NB4 (cell line): ENCODE measurements at regions not wholly inside any gene's neighbourhood (a gene's known extent, or its start where the extent isn't known, plus 50 kb on each side); places are given as distances from the start of the nearest gene placed in this dataset.

Source experiments
- DNase-seq: peaks from one replicate; pipeline ENCODE4 v3.0.0; 2010; ENCODE audit warnings: low read depth
- H3K4me3 ChIP-seq: one replicate; pipeline ENCODE4 v1.5.1; 2011; ENCODE audit warnings: mild to moderate bottlenecking, low read depth, low read length, moderate library complexity
- MYC ChIP-seq: IDR thresholded peaks from 2 replicates; pipeline ENCODE4 v1.6.1; 2011; ENCODE audit warnings: low read depth, low read length
- POLR2A ChIP-seq: IDR thresholded peaks from 2 replicates; pipeline ENCODE4 v1.6.1; 2011; ENCODE audit warnings: mild to moderate bottlenecking; ENCODE audit not compliant: insufficient read length; ENCODE audit errors: extremely low read depth
- TF ChIP-seq, protein P1 (sequence below): IDR thresholded peaks from one replicate; pipeline ENCODE4 v1.5.1; 2012; ENCODE audit warnings: low read depth, low read length
- TF ChIP-seq, protein P2 (sequence below): IDR thresholded peaks from 2 replicates; pipeline ENCODE4 v1.6.1; 2011; ENCODE audit warnings: low read depth, low read length

DNA sequence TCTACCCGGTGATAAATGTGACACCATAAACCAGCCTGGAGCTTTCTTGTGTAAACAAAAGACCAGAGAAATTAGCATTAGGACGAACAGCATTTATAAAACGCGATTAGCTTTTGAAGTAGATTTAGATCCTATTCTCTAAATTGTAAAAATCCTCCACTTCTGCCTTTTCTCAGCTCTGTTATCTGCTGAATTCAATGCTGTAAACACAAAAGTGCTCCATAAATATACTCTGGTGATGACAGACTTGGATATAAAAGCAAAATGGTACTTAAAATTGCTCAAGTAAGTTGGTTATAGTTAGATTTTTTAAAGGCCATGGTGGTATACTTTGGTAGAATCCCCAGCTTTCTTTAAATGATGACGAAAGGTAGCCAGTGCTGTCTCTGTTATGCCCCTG lies 114.6 kb upstream of the RMST start:
- no peak overlapping the region for H3K4me3 ChIP-seq
- TF ChIP-seq, protein P1, sequence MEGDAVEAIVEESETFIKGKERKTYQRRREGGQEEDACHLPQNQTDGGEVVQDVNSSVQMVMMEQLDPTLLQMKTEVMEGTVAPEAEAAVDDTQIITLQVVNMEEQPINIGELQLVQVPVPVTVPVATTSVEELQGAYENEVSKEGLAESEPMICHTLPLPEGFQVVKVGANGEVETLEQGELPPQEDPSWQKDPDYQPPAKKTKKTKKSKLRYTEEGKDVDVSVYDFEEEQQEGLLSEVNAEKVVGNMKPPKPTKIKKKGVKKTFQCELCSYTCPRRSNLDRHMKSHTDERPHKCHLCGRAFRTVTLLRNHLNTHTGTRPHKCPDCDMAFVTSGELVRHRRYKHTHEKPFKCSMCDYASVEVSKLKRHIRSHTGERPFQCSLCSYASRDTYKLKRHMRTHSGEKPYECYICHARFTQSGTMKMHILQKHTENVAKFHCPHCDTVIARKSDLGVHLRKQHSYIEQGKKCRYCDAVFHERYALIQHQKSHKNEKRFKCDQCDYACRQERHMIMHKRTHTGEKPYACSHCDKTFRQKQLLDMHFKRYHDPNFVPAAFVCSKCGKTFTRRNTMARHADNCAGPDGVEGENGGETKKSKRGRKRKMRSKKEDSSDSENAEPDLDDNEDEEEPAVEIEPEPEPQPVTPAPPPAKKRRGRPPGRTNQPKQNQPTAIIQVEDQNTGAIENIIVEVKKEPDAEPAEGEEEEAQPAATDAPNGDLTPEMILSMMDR = no peak
- TF ChIP-seq POLR2A = no peak
- no peak for TF ChIP-seq MYC
- TF ChIP-seq, protein P2, sequence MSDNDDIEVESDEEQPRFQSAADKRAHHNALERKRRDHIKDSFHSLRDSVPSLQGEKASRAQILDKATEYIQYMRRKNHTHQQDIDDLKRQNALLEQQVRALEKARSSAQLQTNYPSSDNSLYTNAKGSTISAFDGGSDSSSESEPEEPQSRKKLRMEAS = no peak
- no peak for DNase-seq

DNA sequence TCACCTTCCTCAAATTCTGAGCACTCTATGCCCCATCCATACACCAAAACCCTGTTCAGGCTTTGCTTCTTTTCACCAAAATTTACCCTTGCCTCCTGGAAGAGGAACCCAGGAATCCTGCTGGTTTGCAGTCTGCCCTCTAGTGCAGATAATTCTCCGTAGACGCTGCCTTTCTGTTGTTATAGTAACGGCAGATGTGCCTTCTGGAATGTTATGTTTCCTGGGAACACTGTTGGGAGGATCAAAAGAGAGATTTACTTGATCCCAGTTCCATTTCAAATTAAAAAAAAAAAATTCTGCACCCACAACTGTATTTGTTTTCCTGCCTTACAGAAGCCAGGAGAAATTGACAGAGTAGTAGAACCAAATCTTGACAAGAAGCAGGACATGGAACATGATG lies 104.2 kb upstream of the RMST start:
- no peak for DNase-seq
- TF ChIP-seq, protein P2 = no peak
- TF ChIP-seq POLR2A (no peak), MYC (no peak)
- TF ChIP-seq, protein P1 = no peak
- no peak overlapping the region for H3K4me3 ChIP-seq

DNA sequence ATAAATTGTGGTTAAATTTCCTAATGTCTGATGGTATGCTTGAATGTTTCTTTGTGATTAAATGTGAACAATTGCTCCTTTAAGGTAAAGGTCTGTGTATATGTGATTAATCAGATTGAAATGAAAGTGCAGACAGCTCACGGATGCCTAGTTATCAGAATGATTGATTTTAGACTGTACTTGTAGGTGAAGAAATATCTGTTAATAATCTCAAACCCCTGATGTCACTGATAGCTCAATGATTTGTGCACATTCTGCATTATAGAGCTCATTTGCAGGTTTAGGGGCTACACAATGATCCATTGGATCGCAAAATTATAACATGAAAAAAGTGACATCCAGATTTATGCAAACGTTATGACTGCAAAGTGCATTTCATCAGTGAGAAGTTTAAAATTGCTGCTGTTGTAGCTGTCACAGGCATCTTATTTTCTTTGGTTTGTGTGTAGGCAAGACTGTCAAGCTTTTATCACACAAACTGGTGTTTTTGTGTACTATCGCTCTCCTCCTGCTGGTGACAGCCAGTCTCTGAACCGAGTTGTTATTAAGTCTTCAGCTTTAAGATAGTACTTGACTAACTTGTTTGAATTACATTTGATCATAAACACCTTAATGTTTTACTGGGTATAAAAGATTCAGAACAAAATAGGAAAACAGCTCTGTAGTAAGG lies 103.4 kb upstream of the RMST start:
- H3K4me3 ChIP-seq = no peak overlapping the region
- TF ChIP-seq, protein P2 = no peak
- TF ChIP-seq, protein P1 = no peak
- no peak for TF ChIP-seq POLR2A
- no peak for TF ChIP-seq MYC
- DNase-seq = no peak

DNA sequence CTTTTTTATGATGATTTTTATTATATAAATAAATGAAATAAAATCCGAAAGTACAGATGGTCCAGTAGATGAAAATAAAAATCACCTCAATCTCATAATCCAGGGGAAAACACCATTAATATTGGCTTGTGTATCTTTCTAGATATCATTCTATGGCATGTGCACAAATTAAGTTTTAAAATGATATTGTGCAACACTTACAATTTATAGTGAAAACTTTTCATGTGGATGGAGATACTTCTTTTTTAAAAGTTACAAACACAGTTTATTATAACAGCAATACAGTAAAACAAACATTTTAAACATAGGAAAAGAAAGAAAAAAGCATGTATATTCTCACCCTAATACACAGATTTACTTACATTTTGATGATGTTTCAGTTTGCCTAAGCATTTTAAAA lies 98.9 kb upstream of the RMST start:
- TF ChIP-seq, protein P1 = no peak
- TF ChIP-seq POLR2A (no peak), MYC (no peak)
- TF ChIP-seq, protein P2 = no peak
- DNase-seq = no peak
- no peak overlapping the region for H3K4me3 ChIP-seq

DNA sequence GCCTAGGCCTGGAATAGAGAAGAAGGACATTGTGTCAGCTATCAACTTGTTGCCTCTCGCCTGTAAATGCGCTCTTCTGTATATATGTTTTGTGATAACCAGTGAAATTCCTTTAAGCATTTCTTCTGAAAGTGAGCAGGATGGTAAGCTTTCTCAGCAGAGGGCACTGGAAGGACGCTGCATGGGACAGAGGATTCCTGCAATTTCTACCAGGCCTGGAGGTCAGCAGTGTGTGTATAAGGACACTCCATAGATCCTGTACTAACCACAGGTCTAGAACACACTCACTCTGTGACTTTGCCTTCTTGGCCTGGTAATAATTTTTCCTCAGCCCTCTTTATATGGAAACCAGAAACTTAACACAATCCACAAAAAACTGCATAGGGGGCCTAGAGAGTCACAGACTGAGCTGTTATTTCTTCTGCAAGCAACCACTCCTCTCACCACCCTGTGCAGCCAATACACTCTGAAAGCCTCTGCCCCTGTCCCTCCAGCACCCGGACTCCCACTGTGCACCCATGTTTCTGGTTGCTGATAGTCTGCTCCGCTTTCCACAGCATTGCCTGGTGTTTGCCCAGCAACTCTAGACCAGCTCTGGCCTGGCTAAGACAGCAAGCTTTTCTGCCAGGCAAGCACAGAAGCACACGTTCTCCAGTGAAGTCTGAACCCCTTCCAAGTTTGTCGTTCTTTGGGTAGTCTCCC lies 94.0 kb upstream of the RMST start:
- no peak overlapping the region for H3K4me3 ChIP-seq
- no peak for DNase-seq
- TF ChIP-seq POLR2A (no peak), MYC (no peak)
- TF ChIP-seq, protein P2 = no peak
- TF ChIP-seq, protein P1 = no peak
